DMS79 (cell line): ENCODE measurements at regions not wholly inside any gene's neighbourhood (a gene's known extent, or its start where the extent isn't known, plus 50 kb on each side); places are given as distances from the start of the nearest gene placed in this dataset.

Experiments used
- DNase-seq: peaks from one replicate; lab custom pipeline; 2025; lab: John Stamatoyannopoulos, UW

DNA sequence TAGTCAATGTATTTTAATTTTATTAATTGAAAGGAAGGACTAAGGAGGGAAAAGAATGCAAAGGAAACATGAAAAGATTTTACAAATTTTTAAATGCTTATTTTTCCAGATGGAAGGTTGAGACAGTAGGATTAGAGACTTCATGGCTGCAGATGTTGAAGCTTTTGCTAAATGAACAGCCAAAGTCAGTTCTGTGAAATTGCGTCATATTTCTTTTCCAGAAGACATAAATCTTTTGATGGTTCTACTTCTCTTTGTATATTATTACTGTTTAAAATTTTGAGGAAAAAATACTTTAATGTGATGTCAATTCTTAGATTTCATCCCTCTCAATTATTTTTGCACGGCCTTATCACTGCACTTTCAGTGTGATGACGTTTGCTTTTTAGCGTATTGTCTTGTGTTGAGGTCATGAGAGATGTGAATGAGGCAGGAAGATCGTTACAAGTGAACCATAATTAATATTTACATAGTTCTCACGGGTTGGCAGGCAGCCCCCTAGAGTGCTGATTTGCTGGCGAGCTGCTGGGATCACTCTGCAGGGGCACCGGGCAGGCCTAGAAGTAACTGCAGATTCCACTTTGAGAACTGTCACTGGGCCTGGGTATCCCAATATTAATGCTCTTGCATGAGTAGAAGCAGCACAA is 158.1 kb downstream of the TBXT start:
- no peak for DNase-seq

DNA sequence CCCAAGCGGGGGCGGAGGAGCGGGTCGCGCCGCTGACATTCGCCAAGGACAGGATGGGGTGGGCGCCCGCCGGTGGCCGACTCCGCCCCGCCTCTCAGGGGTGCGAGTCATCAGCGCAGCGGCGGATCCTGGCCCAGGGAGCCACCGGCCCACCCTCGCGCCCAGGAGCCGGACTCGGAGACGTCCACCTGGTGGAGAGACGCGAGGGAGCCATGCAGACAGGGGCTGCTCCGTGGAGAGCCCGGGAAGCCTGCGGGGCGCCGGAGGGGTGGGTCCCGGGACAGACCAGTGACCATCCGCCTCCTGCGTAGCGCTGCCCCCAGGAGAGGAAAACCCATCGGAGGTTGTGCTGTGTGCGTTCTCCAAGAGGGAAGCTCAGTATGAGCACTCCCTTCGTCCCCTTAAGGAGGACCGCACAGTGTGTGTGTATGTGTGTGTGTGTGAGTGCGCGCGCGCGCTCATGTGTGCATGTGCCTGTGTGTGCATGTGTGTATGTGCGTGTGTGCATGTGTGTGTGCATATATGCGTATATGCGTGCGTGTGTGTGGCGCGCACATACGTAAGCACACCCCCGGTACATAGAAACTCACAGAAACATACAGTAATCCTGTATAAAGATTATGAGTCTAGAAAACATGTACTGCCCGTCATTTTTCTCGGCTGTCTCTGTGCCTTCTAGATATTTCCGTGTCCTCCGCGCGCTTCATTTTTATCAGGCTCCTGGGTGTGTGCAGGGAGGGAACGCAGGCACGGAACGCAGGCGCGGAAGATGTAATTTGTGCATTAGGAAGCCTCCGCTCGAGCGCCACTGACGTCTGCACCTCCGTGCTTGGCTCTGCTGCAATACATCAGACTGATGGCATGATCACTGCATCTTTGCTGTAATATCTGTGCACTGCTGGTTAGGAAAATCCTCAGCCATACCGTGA is 158.9 kb downstream of the TBXT start:
- no peak for DNase-seq

DNA sequence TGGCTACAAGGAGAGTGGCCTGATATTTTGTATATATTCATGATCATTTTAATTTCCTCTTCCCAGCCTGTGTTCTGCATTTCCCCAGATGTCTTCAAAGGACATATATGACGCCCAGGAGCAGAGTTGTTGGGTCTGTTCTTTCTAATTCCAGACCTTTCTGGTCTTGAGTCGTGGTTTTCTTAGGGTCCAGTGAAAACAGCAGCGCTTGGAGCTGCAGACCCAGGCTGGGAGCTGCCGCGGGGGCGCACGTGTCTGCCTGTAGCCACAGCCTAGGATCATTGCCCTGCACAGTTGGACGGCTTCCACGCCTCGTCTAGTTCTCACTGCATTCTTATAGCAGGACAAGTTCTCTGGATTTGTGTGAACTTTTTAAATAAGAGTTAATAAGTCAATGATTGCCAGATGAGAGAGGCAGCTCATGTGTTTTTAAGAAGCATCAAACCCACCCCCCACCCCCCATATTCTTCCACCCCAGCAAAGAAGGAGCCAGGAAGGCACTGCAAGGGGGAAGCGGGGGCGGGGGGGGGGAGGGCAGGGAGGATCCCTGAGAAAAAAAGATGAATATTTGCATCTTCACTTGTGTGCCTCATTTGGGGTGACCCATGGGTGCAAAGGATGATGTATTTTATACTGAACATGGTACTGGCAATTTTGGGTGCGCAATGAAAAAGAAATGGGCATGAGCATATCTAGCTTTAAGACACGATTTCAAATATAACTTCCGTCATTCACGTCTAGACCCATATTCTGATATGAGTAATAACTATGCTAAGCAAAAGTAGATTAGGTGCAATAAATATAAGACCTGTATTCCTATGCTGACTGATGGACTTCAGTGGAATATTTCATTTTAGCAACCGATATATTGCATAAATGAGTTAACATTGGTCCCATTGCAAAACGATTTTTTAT is 160.0 kb downstream of the TBXT start:
- DNase-seq: no peak

DNA sequence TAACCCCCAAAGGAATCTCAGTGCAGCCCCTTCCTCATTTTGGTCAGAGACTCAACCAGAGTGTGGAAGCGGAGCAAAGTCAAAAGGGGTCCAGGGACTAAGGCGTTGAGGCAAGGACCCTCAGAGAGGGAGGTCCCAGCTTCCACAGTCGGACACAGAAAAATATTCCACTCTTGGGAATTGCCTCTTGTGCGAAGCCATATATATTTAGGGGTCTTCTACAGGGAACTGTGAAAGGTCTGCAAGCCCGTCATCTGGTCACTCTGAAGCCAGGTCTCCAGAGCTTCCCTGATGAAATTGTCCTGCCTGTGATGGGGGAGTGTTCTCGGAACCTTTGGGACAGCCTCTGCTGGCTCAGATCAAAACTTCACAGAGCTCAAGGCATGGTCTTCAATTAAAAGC is 160.8 kb downstream of the TBXT start:
- no peak for DNase-seq

DNA sequence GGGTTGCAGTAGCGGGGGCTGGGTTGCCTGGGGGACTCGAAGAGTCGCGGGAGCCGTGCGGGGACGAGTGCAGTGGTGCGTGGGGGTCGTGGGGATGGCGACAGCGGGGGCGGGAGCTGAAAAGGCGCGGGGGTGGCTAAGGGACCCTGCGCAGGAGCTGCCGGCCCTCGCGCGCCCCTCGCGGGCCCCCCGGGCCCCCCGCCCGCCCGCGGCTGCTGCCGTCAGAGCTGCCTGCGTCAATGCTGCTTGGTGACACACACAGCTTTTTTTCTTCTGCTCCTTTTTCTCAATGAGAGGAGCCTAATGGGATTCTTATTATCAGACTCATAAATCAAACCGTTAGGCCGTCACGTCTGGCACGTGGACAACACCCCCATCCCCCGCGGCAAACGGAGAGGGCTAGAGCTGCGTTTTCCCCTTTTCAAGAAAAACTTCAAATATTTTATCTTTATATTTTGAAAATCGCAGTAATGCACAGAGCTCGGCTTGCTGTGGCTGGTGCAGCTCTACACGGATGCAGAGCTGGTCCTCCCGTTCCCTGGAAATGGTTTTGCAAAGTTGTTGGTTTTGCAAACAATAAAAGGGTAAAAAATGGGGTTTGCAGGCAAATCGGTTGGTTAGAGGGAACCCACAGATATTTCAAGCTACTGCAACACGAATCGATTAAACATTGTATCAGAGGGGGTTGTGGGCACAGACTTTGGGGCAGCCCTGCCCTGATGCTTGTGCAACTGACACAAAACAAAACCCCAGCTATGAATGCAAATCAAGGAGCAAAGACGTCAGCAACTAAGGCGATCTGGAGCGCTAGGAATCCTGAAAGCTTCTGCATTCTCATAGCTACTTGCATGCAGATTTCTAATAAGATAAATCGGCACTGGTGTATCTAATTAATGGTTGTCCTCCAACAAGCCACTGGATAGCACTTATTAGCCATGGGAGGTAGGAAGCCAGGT is 161.4 kb downstream of the TBXT start:
- DNase-seq: no peak

DNA sequence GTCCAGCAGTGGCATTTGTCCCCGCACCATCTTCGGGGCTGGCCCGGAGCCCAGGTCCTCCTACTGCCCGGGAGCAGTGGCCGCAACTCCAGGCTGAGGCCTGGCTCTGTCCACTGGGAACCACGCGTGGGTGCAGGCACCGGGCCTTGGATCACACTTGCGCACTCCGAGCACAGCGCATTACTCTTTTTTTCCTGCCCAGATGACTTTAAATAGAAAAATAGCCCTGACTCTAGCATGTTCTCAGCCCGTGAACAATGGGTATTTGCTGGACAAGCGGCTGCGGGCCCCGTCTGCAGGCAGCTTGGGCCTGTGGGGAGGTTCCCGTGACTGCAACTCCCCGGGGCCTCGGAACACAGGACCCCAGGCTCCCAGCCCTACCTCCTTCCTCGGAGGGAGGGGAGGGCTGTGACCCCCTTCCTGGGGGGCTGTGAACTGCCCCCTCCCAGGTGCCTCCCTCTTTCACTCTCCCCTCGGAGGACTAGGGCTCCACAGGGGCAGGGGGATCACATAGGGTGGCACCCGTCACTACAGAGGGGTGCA is 162.2 kb downstream of the TBXT start:
- DNase-seq: no peak

DNA sequence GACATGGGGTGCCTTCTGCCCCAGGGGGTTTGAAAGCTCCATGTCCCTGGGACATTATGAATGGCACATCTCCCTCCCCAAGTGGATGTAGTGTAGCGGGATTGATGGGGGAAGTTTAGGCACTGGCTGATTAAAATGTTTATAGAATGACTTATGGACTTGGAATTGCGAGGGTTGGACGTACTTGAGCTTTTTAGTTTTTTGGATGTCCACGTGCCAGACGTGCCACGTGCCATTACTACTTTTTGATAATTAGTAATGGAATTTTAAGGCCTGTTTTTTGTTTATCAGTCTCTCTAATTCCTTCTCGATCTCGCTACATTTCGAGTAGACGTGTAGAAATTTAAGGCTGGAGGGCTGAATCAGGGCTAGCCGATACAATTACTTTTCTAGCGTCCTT is 162.8 kb downstream of the TBXT start:
- no peak for DNase-seq

DNA sequence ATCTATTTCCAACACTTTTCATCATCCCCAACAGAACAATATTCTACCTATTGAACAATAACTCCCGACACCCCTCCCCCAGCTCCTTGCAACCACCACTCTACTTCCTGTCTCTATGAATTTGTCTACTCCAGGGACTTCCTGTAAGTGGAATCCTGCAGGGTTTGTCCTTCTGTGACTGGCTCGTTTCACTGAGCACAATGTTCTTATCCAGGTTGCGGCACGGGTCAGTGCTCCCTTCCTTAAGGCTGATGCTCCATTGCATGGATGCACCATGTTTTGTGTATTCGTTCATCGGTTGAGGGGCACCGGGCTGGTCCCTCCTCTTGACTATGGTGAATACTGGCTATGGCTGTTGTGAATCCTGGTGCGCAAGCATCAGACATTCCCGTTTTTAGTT is 163.2 kb downstream of the TBXT start:
- no peak for DNase-seq

DNA sequence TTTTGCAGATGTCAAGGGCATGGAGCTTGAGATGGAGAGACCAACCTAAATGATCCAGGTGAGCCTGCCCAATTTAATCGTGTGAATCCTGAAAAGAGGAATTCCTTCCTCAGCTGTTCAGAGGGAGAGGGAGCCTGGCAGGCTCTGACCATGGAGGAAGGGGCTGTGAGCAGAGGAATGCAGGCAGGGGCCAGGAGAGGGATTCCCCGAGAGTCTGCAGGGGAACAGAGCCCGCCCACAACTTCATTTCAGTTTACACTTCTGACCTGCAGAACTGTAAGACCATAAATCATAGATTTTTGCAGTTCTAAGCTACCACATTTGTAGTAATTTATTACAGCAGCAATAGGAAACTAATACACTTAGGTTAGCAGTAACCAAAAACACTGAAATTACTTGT is 164.1 kb downstream of the TBXT start:
- DNase-seq: no peak

DNA sequence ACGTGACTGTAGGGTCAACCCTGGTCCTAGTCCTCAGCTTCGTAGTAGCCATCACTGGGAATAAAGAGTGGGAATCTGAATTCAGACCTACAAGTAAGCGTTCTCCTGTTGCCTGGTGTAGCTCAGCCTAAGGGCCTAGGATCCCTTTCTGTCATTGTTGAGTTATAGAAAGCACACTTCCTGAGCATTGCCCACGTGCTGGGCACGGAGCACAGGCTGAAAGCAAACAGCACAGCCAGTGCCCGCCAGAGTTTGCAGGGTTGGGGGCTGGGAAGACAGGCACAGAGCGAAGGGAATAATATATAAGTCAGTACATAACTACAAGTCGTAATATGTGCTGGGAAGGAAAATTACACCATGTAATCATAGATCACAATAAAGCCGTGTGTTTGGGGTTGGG is 166.3 kb downstream of the TBXT start:
- no peak for DNase-seq

DNA sequence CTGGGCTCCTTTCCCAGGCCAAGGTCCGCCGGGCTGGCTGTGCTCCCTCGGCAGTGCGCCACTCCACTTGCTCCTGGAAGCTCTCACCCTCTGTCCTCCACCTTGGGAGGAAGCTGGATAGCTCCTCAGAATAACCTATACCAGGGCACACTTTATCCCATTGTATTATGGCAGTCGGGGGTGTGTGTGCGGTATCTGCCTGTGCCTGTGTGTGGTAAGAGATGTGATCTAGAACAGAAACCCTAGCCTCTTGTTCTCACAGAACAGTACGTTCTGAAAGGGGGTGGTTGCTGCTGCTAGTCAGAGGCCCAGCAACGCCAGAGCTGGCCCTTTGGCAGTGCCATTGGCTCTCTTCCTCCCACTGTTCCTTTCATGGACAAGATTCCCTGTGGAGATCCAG is 168.4 kb downstream of the TBXT start:
- DNase-seq: no peak

DNA sequence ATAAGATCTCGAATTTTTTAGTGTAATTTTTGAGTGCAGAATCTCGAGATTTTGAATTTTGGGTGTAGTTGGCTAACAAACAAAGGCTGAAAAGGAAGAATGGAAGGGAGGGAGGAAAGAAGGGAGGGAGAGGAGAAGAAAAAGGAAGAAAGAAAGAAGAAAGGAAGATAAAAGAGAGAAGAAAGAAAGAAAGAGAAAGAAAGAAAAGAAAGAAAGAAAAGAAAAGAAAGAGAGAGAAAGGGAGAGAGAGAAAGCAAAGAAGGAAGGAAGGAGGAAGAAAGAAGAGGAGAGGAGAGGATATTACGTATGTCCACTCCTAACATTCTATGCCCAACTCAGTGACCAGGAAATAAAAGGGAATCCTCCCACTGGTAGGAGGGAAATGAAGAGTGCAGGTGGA is 169.6 kb downstream of the TBXT start:
- DNase-seq: no peak

DNA sequence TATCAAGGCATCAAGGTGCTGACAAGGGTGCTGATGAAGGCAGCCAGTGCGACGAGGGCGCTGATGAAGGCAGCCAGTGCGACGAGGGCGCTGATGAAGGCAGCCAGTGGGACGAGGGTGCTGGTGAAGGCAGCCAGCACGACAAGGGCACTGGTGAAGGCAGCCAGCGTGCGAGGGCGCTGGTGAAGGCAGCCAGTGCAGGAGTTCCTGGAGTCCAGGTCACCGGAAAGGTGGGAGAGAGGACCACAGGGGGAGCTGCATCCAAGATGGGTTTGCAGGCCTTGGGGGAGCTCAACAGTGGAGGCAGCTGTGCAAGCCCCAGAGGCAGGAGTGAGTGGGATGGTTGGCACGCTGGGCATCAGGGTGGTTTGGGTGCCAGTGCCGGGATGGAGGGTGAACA is 176.3 kb downstream of the TBXT start:
- DNase-seq: no peak

DNA sequence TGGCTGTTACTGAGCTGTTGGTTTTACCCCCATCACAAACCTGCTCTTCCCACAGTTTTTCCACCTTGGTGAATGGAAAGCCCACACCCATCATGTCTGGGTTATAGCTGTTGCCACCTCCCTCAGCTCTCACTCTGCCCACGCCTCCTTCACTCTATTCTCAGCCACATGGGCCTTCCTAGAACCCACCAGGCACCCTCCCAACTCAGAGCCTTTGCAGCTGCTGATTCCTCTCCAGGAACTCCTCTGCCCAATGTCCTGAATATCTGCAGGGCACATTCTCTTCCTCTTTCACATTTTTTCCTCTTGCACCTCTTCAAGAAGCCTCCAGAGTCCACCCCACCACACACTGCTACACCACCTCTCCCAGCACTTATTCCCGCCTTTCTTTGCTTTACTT is 177.4 kb downstream of the TBXT start:
- no peak for DNase-seq

DNA sequence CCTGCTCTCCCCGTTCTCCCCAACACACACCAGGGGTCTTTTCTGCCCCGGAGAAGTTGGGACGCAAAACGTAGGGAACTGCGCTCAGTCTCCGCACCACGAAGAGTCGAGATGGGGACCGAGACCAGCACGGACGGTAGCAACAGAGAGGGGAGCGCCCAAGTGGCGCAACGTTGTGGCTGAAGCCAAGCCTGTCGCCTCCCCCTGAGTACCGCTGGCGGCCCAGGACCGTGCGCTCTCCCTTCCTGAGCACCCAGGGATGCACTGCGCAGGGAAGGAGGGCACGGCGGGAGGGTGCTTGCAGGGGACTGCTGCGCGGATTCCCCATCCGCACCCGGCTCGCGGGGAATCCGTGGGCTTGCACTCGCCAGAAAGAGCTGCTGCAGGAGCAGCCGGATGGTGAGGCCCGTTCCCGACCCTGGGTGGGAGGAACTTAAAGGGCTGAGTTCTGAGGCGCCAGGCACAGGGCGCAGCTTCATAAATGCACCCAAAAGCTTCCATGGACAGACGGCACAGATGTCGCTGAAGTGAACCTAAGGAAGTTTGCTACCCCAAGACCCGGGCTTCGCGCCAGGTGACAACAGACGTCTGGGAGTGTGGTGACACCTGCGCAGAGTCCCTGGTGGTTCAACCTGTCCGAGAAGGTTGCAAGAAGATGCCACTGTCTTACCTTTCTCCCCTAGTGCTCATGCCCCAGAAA is 178.7 kb downstream of the TBXT start:
- DNase-seq: no peak

DNA sequence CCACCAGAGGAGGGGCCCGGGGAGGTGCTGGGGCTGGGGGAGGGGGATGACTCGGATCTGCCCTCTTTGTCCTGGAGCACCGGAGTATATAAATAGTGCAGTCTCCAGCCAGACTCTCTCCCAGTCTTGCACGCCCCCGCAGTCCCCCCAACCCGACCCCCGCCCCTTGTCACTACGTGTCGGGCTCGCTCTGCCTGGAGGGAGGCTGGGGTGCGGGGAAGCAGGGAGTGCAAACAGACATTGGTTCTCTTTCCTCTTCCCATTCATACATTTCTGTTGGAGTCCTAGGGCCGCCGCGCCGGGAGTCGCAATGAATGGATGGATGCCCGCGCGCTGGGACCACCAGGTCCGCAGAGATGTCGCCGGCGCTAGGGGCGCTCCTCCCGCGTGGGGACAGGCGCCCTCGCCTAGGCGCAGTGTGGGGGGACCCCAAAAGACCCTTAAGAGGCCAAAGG is 179.3 kb downstream of the TBXT start:
- no peak for DNase-seq

DNA sequence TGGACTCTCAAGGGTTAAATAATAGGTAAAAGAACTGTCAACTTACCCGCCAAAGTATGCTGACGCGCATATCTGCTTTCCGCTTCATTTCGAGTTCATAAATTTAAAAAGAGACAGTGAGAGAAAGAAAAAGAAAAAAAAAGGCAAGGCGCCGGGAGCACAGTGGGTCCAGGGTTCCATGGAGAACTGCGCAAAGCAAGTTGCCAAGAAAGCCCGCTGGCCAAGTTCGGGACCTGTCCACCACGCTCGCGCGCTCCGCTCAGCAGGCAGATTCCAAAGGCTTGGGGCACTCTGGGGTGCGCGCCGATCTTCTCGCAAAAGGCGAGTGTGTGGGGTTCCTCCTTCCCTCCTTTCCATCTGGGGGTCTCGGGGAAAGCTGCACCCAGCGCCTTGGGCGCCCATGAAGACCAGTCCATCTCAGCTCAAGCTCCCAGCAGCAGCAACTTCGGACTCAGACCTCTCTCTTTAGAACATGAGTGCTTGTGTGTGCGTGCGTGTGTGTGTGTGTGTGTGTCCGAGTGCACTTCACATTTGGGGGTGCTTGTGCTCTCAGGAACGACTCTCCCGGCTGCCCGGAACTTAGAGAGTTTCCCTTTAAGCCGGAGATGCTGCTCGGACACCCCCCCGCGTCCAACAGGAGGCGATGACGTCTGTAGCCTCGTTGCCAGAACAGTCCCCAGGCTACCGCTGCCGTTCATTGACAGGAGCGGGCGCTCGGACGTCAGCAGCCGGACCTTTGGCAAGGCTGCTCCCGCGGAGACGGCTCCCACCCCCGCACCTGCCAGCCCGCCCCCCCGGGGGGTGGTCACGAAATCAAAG is 180.0 kb downstream of the TBXT start:
- no peak for DNase-seq

DNA sequence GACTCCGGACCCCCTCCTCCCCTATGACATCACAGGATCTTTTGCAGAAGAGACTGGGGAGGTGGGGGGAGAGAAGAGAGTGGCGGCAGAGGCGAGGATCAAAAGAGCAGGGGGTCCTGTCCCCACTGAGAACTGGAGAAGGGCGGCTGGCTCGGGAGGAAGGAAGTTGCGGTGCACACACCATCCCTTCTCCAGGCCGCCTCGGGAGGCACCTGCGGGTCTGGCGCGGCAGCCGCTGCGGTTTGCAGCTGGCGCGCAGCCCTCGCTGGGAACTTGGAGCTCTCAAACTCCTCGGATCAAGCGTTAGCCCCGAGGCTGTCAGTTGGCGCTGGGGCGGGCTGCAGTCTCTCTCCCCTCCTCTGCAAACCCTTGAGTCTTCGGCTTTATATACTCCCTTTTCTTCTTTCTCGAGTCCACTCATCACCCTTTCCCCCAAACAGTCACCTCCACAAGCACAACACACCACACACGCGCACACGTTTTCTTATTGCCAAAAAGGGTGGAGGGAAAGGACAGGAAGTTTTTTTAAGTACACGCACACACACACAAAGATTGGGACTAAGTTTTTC is 180.7 kb downstream of the TBXT start:
- no peak for DNase-seq

DNA sequence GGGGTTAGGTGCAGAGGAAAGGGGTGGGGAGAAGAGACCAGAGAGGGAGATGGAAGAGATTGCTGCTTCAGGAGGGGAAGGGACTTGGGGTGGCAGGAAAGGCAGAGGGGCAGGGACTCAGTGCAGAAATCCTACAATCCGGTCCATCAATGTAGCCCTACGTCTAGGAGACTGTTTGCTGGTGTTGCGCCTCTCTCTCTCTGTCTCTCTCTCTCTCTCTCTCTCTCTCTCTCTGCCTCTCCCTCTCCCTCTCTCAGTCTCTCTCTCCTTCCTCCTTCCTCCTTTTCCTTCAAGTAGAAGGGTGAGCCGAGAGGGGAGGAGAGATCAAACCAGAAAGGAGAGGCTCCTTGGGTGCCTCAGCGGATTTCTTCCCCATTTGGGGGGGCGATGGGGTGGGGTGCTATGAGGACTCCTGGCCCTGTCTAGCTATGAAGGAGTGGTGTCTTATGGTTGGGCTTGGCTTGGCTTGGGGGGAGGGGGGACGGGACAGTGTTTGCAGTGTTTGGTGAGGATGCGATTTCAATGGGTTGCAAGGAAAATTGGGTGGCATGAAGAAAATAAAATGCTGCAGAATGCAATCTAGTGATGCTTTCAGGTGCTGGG is 181.2 kb downstream of the TBXT start:
- DNase-seq: no peak
